Esophagus muscularis mucosa (tissue), 4 donors: ENCODE measurements at regions not wholly inside any gene's neighbourhood (a gene's known extent, or its start where the extent isn't known, plus 50 kb on each side); places are given as distances from the start of the nearest gene placed in this dataset.

Experiments used
- EP300 ChIP-seq: sonication (generic); formaldehyde crosslinking; IDR thresholded peaks from one replicate; pipeline ENCODE4 v1.6.1; 2017; ENCODE audit warnings: antibody characterized with exemption
- POLR2A ChIP-seq: fragments of 450-650 bp; IDR thresholded peaks from one replicate; pipeline ENCODE4 v1.6.1; 2017; ENCODE audit warnings: antibody characterized with exemption, moderate library complexity, mild to moderate bottlenecking, low read depth
- POLR2AphosphoS5 ChIP-seq, 2 donors: sonication (generic); formaldehyde crosslinking; IDR thresholded peaks; one replicate each; pipeline ENCODE4 v1.6.1; 2017; ENCODE audit warnings: antibody characterized with exemption in 2 of 2
- TF ChIP-seq, protein P1 (sequence below), 3 experiments: fragments of 200-600 bp in 2 of 3; fragments of 450-650 bp in 1 of 3; sonication (generic) in 2 of 3; IDR thresholded peaks; one replicate each; pipeline ENCODE4 v1.5.1; 2017 to 2019; ENCODE audit warnings: antibody characterized with exemption in 3 of 3, mild to moderate bottlenecking in 2 of 3, moderate library complexity in 1 of 3

DNA sequence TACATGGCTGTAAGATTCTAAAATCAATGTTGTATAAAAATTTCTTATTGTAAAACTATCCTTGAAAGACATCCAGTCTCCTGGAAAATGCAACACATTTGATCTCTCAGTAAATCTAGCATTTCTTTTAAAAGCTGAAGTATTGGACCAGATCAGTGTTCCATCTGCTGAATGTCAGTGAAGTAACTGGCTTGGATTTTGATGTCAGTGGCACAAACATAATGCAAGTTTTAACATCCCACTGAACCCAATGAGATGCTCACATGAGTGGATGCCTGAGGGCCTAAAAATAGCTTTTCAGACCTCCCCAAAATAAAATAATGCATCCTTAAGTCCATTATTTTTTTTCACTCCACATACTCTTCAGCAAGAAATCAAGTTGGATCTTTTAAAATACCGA lies 1432.2 kb downstream of the MRPL39 start:
- TF ChIP-seq, protein P1, sequence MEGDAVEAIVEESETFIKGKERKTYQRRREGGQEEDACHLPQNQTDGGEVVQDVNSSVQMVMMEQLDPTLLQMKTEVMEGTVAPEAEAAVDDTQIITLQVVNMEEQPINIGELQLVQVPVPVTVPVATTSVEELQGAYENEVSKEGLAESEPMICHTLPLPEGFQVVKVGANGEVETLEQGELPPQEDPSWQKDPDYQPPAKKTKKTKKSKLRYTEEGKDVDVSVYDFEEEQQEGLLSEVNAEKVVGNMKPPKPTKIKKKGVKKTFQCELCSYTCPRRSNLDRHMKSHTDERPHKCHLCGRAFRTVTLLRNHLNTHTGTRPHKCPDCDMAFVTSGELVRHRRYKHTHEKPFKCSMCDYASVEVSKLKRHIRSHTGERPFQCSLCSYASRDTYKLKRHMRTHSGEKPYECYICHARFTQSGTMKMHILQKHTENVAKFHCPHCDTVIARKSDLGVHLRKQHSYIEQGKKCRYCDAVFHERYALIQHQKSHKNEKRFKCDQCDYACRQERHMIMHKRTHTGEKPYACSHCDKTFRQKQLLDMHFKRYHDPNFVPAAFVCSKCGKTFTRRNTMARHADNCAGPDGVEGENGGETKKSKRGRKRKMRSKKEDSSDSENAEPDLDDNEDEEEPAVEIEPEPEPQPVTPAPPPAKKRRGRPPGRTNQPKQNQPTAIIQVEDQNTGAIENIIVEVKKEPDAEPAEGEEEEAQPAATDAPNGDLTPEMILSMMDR (IDR thresholded peaks at IDR 0.05) = no peak
- TF ChIP-seq POLR2AphosphoS5 (IDR thresholded peaks at IDR 0.05) (no peak), EP300 (no peak), POLR2A (no peak)
